HG03280 (cell line): ENCODE measurements at regions not wholly inside any gene's neighbourhood (a gene's known extent, or its start where the extent isn't known, plus 50 kb on each side); places are given as distances from the start of the nearest gene placed in this dataset.
"Not testable (repeated sequence)": the region's sequence is repeated elsewhere in the genome, so short reads cannot be mapped to it uniquely, and the experiment has no call there.

Experiments used
- ATAC-seq: cut with Tn5 transposase; IDR thresholded peaks from one replicate; pipeline ENCODE4 v1.9.1; 2021; ENCODE audit warnings: mild to moderate bottlenecking, moderate library complexity; ENCODE audit not compliant: unreplicated experiment

DNA sequence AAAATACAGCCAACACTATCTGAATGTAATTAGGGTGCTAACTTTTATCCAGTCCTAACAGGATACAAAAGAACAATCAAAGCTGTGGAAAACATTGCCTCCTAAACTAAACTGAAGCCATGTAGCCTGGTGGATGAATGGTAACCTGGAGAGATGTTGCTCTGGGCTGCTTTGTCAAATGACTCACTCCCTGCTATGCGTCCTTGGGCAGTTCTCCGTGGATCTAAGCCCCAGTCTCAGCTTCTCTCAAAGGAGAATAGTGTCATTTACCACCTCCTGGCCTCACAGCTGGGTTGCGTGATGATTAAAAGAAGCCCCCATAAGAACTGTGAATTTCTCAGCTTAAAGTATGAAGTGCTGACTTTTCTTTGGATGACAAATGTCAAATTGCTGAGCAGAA lies 203.7 kb downstream of the ICOS start:
- ATAC-seq: no peak

DNA sequence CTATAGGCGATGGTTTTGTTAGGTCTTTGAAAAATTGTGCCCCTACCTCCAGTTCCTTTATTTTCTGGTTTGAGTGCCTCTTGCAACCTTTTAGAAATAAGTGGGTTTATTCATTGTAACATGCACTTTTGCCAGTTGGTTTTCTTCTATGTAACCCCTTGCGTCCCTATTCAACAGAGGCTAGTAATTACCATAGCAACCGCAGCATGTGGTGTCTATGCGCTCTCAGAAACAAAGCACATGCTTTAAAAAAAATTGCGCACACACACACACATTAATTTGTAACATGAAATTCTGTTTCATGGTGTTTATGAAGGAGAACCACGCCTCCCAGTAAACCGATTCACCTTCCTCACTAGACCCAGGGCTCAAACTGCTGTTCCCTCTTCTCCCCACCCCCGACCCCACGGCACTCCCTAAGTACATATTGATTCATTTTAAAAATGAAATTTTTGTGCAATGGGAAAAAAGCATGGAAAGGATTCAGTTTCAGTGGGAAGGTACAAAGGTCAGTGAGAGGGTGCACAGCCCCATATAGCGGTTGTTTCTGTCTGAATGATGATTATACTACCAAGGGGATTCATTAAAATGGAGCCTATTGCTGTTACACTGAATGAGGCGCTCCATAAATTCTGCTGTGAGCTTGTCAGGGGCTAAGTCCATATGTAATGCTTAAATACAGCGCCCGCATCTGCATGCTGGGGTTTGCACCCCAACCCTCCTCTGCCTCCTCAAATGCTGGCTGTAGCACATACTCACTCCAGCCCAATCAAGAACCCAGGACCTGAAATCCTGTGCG lies 206.9 kb downstream of the ICOS start:
- no peak for ATAC-seq

DNA sequence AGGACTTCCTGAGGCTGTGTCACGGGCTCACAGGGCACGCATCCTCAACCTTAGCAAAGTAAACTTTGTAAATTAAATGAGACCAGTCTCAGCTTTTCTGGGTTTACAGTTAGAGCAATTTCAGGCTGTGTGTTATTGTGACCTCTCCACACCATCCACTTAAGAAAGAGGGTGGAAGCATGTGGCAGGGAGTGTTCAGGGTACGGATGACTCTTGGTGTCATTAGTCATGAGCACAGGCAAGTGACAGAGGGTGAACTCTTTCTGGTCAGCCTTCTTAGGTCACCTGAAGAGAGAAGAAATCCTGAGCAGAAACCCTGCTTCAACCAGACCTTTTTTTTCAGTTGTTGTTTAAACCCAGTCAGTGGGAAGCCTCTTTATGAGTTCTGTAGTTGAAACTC lies 207.9 kb downstream of the ICOS start:
- ATAC-seq: no peak

DNA sequence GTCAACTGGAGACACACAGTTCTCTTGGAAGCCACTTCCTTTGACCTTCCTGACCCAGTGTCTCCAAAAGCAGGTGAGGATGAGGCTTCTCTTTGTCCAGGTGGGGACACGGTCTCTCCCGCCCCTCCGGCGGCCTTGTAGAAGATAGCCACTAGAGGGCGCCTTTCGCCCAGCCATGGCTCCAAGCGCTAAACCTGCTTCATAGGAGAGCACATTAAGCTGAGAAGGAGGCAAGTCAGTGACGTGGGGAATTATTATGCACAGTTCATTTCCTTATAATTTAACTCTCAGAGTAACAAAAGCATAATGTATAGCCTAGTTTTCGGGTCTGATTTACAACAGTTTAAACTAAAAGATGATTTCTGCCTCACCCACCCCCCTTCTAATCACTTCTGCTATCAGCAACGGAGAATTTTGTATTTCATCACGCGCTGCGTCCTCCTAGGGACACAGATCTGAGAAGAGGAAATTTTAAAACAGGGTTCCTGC lies 208.7 kb downstream of the ICOS start:
- ATAC-seq: peak; percentile 99

DNA sequence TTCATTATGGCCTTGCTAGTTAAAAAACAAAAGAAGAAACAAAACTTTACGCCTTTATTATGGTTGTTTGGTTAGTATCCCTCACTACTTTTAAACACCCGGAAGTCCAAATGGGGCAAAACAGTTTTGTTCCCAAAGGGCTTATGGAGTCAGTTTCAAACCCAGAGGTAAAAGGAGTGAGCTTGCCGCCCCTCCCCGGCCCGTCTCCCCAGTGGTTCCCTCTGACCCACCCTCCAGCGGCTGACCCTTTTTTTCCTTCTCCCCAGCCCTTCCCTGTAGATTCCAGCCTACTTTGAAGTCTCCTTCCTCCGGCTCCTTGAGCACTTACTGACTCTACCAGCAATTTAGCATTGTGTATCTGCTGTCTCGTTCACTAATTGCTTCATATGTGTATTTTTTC lies 209.2 kb downstream of the ICOS start:
- no peak for ATAC-seq

DNA sequence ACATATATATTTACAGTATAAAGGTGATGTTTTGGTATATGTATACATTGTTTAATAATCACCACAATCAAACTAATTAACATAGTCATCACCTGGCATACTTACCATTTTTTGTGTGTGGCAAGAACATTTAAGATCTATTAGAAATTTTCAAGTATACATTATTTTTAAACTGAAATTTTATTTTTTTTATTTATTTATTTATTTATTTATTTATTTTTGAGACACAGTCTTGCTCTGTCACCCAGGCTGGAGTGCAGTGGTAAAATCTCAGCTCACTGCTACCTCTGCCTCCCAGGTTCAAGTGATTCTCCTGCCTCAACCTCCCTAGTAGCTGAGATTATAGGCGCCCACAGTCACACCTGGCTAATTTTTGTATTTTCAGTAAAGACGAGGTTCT lies 210.5 kb downstream of the ICOS start:
- ATAC-seq: not testable (repeated sequence)

DNA sequence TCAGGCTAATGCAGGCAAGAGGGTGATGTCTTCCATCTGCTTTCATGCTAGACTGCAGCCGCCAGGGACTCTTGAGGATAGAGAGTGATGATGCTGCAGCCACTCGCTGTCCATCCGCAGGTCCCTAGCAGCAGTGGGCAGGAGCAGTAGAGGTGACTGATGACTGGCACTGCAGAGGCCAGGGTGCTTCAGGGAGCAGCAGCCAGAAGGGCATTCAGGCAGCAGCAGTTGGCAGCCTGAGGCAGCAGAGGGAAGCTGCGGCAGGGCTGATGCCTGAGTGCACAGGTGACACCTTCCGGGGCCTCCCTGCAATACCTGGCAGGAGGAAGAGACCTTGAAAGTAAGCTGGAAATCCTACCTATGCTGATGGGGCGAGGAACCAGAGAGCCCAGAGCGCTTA lies 214.2 kb downstream of the ICOS start:
- no peak for ATAC-seq

DNA sequence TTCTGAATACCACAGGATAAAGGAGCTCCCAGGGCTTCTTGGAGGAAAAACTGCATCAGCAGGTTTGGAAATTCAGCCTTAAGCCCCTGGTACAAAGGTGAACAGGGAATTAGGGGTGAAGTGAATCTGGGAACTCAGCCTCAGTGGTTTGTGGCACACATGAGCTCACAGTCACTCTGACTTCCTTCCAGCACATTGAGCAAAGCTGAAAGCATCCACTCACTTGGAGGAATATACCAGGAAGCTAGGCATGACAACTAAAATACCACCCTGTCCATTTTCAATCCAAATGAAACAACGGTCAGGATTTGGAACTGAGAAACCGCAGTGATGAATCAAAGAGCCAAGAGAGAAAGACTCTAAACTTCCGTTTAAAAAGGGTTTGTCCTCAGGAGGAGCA lies 216.1 kb downstream of the ICOS start:
- ATAC-seq: no peak

DNA sequence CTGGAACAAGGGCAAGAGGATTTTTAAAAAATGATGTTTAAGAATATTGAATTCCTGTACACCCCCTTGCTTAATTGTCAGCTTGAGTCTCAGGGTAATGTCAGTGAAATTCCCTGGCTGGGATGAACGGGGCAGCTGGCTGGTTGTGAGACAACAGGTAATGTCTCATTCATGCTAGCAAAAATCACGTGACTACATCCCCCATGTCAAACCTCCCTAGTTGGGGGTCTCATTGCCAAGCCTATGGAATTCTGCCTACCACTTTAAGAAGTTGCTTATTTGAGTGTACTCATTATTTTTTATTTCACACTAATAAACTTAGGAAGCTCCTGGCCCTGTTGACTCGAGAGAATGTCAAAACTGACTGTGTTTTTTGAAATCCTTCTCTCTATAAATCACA lies 218.3 kb downstream of the ICOS start:
- ATAC-seq: no peak

DNA sequence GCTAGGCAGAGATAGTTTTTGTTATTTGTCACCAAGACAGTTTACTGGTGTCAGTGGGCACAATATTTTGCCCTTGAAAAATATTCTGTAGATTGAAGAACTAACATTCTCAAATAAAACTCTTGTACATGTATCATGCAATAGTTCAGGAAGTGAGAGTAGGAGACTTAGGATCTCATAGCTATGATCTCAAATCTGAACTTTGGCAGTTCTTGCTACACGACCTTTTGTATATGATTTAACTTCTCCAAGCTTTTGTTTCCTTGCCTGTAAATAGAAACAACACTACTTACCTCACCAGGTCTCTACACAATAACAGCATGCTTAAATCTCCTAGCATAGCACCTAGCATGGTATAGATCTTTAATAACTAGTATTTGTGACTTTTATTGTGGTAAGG lies 219.9 kb downstream of the ICOS start:
- ATAC-seq: no peak

DNA sequence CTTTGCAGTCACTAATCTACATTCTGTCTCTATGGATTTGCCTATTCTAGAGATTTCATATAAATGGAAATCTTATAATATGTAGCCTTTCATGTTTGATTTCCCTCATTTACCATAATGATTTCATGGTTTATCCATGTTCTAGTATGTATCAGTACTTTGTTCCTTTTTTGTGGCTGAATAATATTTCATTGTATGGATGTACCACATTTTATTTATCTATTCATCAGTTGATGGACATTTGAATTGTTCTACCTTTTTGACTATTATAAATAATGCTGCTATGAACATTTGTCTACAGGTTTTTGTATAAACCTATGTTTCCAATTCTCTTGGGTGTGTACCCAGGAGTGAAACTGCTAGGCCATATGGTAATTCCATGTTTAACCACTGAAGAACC lies 221.1 kb downstream of the ICOS start:
- ATAC-seq: no peak

DNA sequence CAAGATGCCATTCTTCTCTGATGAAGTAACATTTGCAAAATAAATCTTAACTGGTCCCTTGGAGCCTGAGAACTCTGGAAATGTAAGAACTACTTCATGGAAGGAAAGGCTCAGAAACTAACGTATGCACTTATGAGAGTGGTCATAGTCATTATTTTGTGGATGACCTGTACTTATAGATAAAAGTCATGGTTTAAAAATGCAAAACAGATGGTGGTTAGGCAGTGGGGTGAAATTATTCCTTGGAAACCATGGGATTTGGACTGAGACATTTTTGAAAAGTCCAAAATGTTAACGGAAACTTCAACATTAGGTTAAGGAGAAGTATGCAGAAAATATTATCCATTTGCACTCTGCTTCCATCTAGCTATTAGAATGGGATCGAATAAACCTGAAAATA lies 223.0 kb downstream of the ICOS start:
- ATAC-seq: no peak

DNA sequence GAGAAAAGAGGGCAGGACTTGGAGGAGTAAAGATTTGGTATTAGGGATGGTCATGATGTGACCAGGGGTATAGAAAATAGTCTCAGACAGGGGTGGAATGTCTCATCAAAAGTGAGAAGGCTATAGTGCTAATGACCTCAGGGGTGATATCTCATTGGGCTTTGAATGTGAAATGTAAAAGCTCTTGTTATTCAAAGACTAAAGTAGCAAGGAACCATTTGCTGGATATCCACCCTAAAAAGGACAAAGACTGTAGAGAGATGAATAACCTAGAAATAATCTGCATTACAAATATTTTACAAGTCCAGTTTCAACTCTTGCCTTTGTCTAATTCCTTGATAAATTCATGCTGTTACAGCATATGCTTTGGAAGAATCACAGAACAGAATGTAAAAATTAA lies 224.4 kb downstream of the ICOS start:
- ATAC-seq: no peak

DNA sequence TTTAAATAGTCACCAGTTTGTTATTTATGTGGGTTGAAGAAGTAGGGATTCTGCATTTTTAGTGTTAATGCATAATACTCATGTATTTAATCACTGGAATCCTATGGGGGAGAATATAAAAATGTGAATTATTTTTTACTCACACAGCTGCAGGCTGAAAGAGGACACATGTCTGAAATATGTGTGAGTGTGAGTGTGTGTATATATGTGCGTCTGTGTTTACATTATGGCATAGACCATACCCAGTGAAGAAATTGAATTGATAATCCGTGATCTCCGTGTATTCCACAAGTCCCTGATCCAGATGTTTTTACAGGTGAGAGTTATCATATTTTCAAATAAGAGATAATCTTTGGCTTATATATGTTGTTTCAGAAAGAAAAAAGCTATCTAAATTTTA lies 225.3 kb downstream of the ICOS start:
- no peak for ATAC-seq

DNA sequence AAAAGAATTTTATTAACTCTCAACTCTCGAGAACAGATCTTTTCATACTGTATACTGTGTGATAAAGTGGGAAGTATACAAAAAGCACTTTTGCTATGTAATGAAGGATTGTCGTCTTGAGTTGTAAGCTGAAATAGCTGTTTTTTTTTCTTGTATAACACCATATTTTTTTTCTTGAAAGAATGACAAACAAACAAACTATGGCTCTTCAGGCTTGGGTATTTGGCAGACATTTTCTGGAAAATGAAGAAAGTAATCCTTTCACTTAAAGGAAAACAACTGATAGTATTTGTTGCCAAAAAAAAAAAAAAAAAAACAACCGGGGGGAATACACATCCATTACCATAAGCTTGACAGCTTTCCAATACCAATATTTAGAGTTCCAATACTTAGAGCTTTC lies 230.4 kb downstream of the ICOS start:
- no peak for ATAC-seq

DNA sequence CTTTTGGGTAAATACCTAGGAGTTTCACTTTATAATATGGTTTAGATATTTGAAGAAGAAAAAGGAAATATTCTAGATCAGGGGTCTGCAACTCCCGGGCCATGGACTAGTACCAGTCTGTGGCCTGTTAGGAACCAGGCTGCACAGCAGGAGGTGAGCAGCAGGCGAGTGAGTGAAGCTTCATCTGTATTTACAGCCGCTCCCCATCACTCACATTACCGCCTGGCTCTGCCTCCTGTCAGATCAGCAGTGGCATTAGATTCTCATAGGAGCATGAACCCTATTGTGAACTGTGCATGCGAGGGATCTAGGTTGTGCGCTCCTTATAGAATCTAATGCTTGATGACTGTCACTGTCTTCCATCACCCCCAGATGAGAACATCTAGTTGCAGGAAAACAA lies 231.1 kb downstream of the ICOS start:
- ATAC-seq: not testable (repeated sequence)

DNA sequence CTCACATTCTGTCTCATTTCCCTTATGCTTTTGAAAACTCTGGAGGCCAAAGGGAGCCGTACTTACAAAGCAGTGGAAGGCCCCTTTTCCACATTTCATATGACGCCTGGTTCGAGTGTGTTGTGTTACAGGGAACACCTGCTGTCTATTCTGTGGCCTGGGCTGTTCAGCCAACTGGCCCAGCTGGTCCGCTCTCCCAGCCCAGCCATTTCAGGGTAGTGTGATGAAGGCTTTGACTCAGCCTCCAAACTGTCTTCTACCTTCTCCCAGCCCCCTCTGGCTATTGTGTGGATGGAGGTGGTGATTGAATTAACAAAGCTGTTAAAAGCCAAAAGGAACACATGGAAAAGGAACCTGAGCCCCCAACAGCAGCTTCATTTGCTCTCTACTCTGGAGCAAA lies 233.8 kb downstream of the ICOS start:
- no peak for ATAC-seq

DNA sequence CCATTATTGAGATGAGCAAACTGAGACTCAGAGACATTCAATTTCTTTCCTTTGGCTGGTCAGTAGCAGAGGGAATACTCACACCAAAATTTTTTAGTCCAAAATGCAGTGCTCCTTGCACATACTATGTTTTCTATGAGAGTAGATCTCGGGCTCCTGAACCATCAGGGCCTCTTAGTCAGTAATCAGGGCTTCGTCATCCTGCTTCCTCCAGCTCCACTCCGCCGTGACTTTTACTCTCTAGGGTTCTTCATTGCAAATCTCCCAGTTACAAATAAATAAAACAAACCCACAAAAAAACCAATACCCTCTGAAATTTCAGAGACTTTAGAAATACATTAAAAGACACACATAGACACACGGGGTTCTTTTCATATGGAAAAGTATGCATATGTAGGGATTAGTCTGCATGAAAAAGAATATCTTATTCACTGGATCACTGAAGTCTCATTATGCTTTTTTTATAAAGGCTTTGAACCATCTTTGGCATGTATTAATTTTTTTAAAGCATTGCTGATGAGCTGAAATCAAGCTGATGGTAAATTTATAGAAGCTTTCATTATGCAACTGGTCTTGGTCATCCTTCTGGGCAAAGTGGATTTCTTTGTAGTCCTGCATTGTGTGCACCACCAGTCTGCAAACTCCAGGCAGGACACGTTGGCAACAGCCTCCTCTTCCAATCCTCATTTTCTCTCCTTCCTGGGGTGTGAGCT lies 235.0 kb downstream of the ICOS start:
- ATAC-seq: no peak

DNA sequence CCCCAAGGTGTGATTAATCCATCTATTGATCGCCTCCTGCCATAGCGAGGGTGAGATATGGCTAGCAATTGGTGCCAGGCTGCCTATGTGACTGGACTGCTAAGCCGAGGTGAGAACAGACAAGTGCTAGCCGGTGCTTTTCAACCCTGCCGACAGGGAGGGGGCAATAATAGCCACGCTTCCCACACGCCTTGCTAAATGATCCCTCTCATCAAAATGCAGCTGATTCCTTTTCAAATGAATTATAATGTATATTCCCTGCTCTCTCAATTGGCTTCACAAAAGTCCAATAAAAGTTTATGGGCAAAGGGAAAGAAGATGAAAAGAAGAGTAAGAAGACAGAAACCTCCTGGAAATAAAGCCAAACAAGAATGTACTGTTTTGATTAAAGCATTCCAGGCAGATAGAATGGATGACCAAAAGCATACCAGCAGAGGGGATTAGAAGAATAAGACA lies 235.6 kb downstream of the ICOS start:
- no peak for ATAC-seq

DNA sequence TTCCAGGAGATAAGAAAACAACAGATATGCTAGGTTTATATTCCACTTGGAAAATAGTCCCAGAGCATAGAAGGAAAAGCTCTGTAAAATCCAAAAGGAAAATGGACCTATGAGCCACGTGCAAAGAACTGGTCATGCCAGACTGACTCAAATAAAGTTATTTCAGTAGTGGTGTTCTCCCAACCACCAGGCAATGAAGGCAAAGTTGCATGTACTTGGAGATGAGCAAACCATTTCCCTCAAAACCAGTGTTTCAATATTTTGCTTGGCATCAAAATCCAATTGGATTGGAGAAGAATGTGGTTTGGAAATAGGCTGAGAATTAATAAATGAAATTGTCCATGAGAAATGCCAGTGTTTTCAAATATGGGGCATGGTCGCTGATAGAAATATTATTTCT lies 237.5 kb downstream of the ICOS start:
- ATAC-seq: no peak

DNA sequence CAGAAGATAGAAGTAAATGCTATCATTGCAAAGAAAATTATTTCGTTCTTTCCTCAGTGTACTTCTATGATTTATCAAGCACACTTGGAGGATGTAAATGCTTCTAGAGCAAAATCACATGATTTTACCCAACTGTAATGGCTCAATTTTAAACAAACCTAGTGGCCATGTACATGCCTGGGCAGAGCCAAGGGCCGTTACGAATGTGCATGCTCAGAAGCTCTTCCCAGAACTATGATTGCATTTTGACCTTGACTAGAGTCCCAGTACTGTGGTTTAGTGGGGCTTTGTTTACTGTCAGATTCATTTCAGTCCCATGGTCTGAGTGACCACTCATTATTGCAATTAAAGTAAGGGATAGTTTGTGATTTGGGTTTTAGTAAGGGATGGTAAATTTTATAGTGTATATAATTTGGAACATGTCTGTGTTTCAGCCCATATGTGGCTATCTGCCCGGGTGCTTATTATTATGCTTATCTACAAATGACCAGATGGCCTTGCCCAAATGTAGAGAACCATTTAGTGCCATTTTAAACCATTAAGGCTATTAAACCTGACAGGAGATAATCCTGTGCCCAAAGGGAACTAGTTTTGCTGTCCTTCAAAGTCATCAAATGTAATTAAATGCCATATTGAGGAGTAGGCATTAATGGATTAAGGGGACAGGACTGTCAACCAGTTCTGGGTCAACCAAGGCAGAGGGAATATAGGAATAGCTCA lies 239.1 kb downstream of the ICOS start:
- no peak for ATAC-seq

DNA sequence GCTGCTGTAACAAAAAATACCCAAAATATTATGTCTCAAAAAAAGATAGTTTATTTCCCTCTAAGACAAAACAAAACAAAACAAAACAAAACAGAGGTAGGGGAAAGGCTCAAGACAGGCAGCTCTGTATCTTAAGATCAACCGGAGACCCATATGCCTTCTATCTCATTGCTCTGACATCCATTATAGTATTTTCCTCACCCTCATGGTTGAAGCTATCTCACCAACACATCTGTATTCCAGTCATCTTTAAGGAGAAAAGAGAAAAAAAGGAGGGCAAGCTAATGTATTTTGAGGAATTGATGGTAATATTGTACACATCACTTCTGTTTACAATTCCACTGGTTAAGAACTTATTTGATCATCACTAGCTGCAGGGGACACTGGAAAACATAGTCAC lies 239.7 kb downstream of the ICOS start:
- ATAC-seq: no peak
